Activated T-helper 1 cell treated with anti-CD3 and anti-CD28 coated beads, Interleukin-12 subunit alpha, Interleukin-12 subunit beta, Interleukin-2, Interleukin-4 antibody, amounts not matched to agents 30 ng/mL and 10 ng/mL and 1 ng/mL, durations not matched to agents 14 hours and 24 hours and 36 hours (primary cell): ENCODE measurements at regions not wholly inside any gene's neighbourhood (a gene's known extent, or its start where the extent isn't known, plus 50 kb on each side); places are given as distances from the start of the nearest gene placed in this dataset.
"Not testable (repeated sequence)": the region's sequence is repeated elsewhere in the genome, so short reads cannot be mapped to it uniquely, and the experiment has no call there.

Source experiments
- DNase-seq: peaks from one replicate; pipeline ENCODE4 v3.0.0; 2021; ENCODE audit warnings: low spot score
- H3K27ac Mint-ChIP-seq: one replicate; pipeline ENCODE4 v1.8.0; 2021; ENCODE audit warnings: mild to moderate bottlenecking, mixed read lengths
- H3K27me3 Mint-ChIP-seq: one replicate; pipeline ENCODE4 v1.8.0; 2022; ENCODE audit warnings: mild to moderate bottlenecking, moderate library complexity, mixed read lengths; ENCODE audit not compliant: insufficient read depth
- H3K36me3 Mint-ChIP-seq: one replicate; pipeline ENCODE4 v1.8.0; 2021; ENCODE audit warnings: low read depth, mixed read lengths
- H3K4me1 Mint-ChIP-seq: one replicate; pipeline ENCODE4 v1.8.0; 2021; ENCODE audit warnings: low read depth, mixed read lengths
- H3K4me3 Mint-ChIP-seq: one replicate; pipeline ENCODE4 v1.8.0; 2021; ENCODE audit warnings: mild to moderate bottlenecking, moderate library complexity, mixed read lengths
- H3K9me3 Mint-ChIP-seq: one replicate; pipeline ENCODE4 v1.8.0; 2021; ENCODE audit warnings: mixed read lengths
- intact Hi-C: fragments of 100-400 bp; cut with micrococcal nuclease; formaldehyde crosslinking; loops from one replicate; pipeline ENCODE4 v1.15.1; 2024

- no peaks in the 10 kb centered on the region for H3K36me3 Mint-ChIP-seq
- intact Hi-C loops, result no loop called here
- peaks cover 9% of the 10 kb centered on the region for H3K9me3 Mint-ChIP-seq
- DNase-seq, result no peak
- no peak overlapping the region for H3K27ac Mint-ChIP-seq
- H3K4me3 Mint-ChIP-seq, result no peak overlapping the region
- H3K27me3 Mint-ChIP-seq, result no peaks in the 10 kb centered on the region
- H3K4me1 Mint-ChIP-seq, result no peaks in the 10 kb centered on the region
These were observed 77.8 kb downstream of the TEX36 start for GRCh38 chr10:125605167-125605566.

- no peak for DNase-seq
- peaks cover 5% of the 10 kb centered on the region for H3K4me1 Mint-ChIP-seq
- no peaks in the 10 kb centered on the region for H3K27me3 Mint-ChIP-seq
- no peak overlapping the region for H3K4me3 Mint-ChIP-seq
- H3K9me3 Mint-ChIP-seq, result peaks cover 18% of the 10 kb centered on the region
- intact Hi-C loops, result no loop called here
- no peaks in the 10 kb centered on the region for H3K36me3 Mint-ChIP-seq
- H3K27ac Mint-ChIP-seq, result no peak overlapping the region
These were observed 80.1 kb downstream of the TEX36 start for GRCh38 chr10:125602825-125603224.

DNA sequence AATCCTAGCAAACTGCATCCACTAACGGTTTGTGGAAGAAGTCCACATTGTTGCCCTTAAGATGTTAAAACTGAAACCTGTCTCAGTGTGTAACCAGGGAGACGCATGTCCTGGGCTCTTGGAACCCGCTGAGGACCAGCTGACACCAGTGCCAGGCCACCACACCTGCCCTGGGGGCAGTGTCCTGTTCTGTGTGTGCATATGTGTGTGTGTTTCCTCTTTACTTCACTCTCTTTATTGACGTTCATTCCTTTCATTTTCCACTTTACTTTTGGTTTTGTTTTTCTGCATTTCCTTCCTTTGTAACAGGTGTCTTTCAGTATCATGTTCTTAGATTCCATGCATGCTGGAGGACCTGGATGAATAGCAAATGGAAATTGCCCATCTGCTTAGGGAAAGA lies 83.8 kb downstream of the TEX36 start:
- Mint-ChIP-seq H3K4me1 (peaks cover 5% of the 10 kb centered on the region), H3K27me3 (peaks cover 3% of the 10 kb centered on the region), H3K9me3 (peaks cover 39% of the 10 kb centered on the region), H3K4me3 (no peak overlapping the region), H3K27ac (no peak overlapping the region), H3K36me3 (no peaks in the 10 kb centered on the region)
- DNase-seq, result no peak
- intact Hi-C loops, result no loop called here

GRCh38 chr10:125595911-125596310 lies 87.1 kb downstream of the TEX36 start:
- H3K36me3 Mint-ChIP-seq, result no peaks in the 10 kb centered on the region
- DNase-seq, result no peak
- H3K27ac Mint-ChIP-seq, result no peak overlapping the region
- intact Hi-C loops, result no loop called here
- H3K4me1 Mint-ChIP-seq, result peaks cover 5% of the 10 kb centered on the region
- peaks cover 38% of the 10 kb centered on the region for H3K9me3 Mint-ChIP-seq
- H3K4me3 Mint-ChIP-seq, result no peak overlapping the region
- peaks cover 5% of the 10 kb centered on the region for H3K27me3 Mint-ChIP-seq

DNA sequence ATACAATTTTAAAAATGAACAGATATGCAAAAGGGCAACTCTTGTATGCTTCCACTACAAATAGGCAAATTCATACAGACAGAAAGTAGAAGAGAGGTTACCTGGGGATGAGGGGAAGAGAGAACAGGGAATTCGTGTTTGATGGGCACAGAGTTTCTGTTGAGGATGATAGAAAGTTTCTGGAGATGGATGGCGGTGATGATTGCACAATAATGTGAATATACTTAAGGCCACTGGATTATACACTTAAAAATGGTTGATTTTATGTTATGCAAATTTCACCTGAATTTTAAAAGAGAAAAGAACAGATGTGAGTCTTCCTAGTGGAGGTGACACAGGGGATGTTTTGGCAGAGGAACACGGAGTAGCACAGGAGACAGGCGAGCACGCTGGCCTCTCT lies 89.3 kb downstream of the TEX36 start:
- no peak for DNase-seq
- H3K9me3 Mint-ChIP-seq, result peaks cover 21% of the 10 kb centered on the region

GRCh38 chr10:125592897-125593296 lies 90.1 kb downstream of the TEX36 start:
- H3K36me3 Mint-ChIP-seq, result no peaks in the 10 kb centered on the region
- DNase-seq, result no peak
- no peaks in the 10 kb centered on the region for H3K4me1 Mint-ChIP-seq
- no peak overlapping the region for H3K27ac Mint-ChIP-seq
- intact Hi-C loops, result no loop called here
- H3K9me3 Mint-ChIP-seq, result peaks cover 21% of the 10 kb centered on the region
- H3K4me3 Mint-ChIP-seq, result no peak overlapping the region
- peaks cover 5% of the 10 kb centered on the region for H3K27me3 Mint-ChIP-seq

More for the DNA sequence above, 89.3 kb downstream of the TEX36 start:
- intact Hi-C loops, result no loop called here
- H3K36me3 Mint-ChIP-seq, result no peaks in the 10 kb centered on the region
- no peak overlapping the region for H3K4me3 Mint-ChIP-seq
- no peak overlapping the region for H3K27ac Mint-ChIP-seq
- no peaks in the 10 kb centered on the region for H3K4me1 Mint-ChIP-seq
- peaks cover 5% of the 10 kb centered on the region for H3K27me3 Mint-ChIP-seq

DNA sequence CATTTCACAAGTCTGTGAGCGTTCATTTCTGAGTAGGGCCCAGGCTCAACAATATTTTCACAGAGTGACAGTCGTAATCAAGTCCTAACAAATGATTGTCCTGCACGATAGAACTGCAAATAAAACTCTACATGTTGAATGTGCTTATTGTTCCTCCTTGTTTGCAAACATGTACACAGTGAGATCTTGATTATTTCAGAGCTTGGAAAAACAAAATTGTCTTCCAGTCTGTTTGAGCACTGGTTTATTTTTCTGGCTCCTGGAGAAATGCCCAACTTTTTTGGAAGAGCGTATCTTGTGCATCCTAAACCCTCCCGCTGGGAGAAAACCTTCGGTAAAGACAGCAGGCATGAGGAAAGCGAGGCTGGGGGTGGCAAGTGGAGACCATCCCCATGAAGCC lies 91.1 kb downstream of the TEX36 start:
- H3K36me3 Mint-ChIP-seq, result no peaks in the 10 kb centered on the region
- no peak overlapping the region for H3K4me3 Mint-ChIP-seq
- intact Hi-C loops, result no loop called here
- DNase-seq, result no peak
- peaks cover 16% of the 10 kb centered on the region for H3K9me3 Mint-ChIP-seq
- H3K27ac Mint-ChIP-seq, result no peak overlapping the region
- peaks cover 5% of the 10 kb centered on the region for H3K27me3 Mint-ChIP-seq
- no peaks in the 10 kb centered on the region for H3K4me1 Mint-ChIP-seq

DNA sequence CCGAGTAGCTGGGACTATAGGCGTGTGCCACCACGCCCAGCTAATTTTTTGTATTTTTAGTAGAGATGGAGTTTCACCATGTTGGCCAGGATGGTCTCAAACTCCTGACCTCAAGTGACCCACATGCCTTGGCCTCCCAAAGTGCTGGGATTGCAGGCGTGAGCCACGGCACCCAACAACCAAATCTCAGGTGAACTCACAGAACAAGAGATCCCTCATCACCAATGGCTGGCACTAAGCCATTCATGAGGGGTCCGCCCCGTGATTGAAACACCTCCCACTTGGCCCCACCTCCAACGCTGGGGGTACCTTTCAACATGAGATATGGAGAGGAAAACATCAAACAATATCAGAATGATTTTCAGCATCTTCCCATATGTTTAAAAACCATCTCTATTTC lies 94.2 kb downstream of the TEX36 start:
- DNase-seq, H3K4me1 Mint-ChIP-seq, H3K36me3 Mint-ChIP-seq, H3K4me3 Mint-ChIP-seq, H3K27me3 Mint-ChIP-seq, H3K27ac Mint-ChIP-seq, H3K9me3 Mint-ChIP-seq, intact Hi-C loops: not testable (repeated sequence)

DNA sequence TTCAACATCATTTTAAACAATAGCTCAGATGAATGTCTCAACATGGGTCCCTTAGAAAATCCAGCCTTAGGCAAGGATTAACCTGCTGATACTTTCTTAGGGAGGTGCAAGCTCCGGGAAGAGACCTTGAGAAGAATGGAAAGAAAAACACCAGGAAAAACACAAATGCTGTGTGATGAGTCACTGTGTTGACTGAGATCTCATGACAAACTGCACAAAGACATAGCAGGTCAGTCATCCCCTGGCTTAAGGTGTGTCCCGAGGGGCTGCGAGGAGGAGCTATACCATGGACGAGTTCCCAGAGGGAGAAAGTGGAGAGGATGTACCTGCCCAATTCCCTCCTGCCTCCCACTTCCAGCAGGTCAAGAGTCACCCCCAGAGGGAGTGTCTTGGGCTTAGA lies 98.0 kb downstream of the TEX36 start:
- peaks cover under 1% of the 10 kb centered on the region for H3K9me3 Mint-ChIP-seq
- no peak overlapping the region for H3K4me3 Mint-ChIP-seq
- intact Hi-C loops, result no loop called here
- H3K4me1 Mint-ChIP-seq, result no peaks in the 10 kb centered on the region
- no peak overlapping the region for H3K27ac Mint-ChIP-seq
- H3K27me3 Mint-ChIP-seq, result no peaks in the 10 kb centered on the region
- no peaks in the 10 kb centered on the region for H3K36me3 Mint-ChIP-seq
- DNase-seq, result no peak

- intact Hi-C loops, result no loop called here
- no peaks in the 10 kb centered on the region for H3K36me3 Mint-ChIP-seq
- H3K4me1 Mint-ChIP-seq, result no peaks in the 10 kb centered on the region
- H3K27ac Mint-ChIP-seq, result no peak overlapping the region
- H3K27me3 Mint-ChIP-seq, result no peaks in the 10 kb centered on the region
- DNase-seq, result no peak
- H3K4me3 Mint-ChIP-seq, result no peak overlapping the region
- peaks cover 12% of the 10 kb centered on the region for H3K9me3 Mint-ChIP-seq
These were observed 104.2 kb downstream of the TEX36 start for GRCh38 chr10:125578658-125579315.

DNA sequence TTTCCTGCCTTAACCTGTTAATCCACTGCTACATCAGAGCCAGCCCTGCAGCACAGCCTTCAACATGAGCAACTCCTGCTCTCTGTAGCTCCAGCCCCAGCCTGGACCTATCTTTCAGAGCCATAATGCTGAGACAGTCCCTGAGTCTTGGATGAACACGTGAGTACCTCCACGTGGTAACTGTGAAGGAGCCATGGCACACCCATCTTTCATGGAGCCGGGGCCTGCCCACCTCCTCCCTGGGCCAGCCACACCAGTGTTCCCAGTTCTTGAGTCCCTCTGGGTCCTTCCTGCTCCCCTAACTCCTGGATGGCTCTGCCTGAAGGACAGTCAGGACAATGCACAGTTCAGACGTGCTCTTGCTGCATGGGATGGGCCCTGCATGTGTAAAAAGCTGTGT lies 107.1 kb downstream of the TEX36 start:
- H3K27ac Mint-ChIP-seq, result no peak overlapping the region
- no peaks in the 10 kb centered on the region for H3K27me3 Mint-ChIP-seq
- peaks cover 12% of the 10 kb centered on the region for H3K9me3 Mint-ChIP-seq
- intact Hi-C loops, result no loop called here
- DNase-seq, result no peak
- H3K36me3 Mint-ChIP-seq, result no peaks in the 10 kb centered on the region
- H3K4me1 Mint-ChIP-seq, result no peaks in the 10 kb centered on the region
- no peak overlapping the region for H3K4me3 Mint-ChIP-seq

DNA sequence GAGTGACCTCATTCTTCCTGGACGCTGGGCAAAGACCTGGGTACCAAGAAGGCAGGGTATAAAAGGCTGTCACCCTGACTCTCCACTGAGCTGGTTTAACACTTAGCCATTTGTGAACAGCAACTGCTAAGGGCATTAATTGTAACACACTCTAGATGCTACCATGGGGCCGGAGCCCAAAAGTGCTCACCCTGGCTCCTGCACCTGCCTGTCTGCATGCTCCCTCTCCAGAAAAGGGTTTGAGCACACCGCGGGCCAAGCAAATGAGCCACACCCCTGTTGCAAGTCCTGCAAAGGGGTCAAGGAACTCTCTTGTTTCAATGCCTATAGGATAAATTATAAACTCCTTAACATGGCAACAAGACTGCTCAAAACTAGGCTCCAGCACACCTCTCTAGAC lies 114.8 kb downstream of the TEX36 start:
- Mint-ChIP-seq H3K27ac (no peak overlapping the region), H3K4me3 (no peak overlapping the region), H3K9me3 (peaks cover 3% of the 10 kb centered on the region), H3K4me1 (no peaks in the 10 kb centered on the region), H3K27me3 (peaks cover 3% of the 10 kb centered on the region), H3K36me3 (no peaks in the 10 kb centered on the region)
- intact Hi-C loops, result no loop called here
- no peak for DNase-seq

DNA sequence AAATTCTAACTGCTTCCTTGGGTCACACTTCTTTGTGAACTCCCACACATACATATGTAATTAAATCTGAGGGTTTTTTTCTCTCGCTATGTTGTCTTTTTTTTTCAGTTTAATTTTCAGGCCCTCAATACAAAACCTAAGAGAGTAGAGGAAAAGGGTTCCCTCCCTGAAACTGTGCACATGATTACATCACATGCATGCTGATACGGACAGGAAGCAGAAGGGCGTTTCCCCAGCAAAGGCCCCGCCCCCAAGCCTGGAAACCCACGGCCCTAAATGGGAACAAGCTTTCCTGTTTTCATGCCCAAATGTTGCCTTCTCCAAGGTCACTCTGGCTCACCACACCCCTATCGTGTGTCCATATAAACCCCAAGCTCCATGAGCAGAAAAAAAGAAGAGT lies 115.4 kb downstream of the TEX36 start:
- intact Hi-C loops, result no loop called here
- H3K36me3 Mint-ChIP-seq, result no peaks in the 10 kb centered on the region
- no peak for DNase-seq
- no peak overlapping the region for H3K4me3 Mint-ChIP-seq
- H3K4me1 Mint-ChIP-seq, result no peaks in the 10 kb centered on the region
- peaks cover 3% of the 10 kb centered on the region for H3K27me3 Mint-ChIP-seq
- H3K27ac Mint-ChIP-seq, result no peak overlapping the region
- peaks cover 3% of the 10 kb centered on the region for H3K9me3 Mint-ChIP-seq

GRCh38 chr10:125565046-125565445 lies 117.9 kb downstream of the TEX36 start:
- H3K4me3 Mint-ChIP-seq, result no peak overlapping the region
- no peaks in the 10 kb centered on the region for H3K36me3 Mint-ChIP-seq
- no peak for DNase-seq
- H3K9me3 Mint-ChIP-seq, result peaks cover 3% of the 10 kb centered on the region
- intact Hi-C loops, result no loop called here
- no peak overlapping the region for H3K27ac Mint-ChIP-seq
- H3K27me3 Mint-ChIP-seq, result peaks cover 3% of the 10 kb centered on the region
- H3K4me1 Mint-ChIP-seq, result no peaks in the 10 kb centered on the region
